GM12891 (cell line): ENCODE measurements at regions not wholly inside any gene's neighbourhood (a gene's known extent, or its start where the extent isn't known, plus 50 kb on each side); places are given as distances from the start of the nearest gene placed in this dataset.

Experiments
- DNase-seq: peaks from one replicate; pipeline ENCODE4 v3.0.0; 2011; ENCODE audit warnings: low spot score; ENCODE audit not compliant: insufficient read length
- FAIRE-seq: peaks from 2 replicates; lab custom pipeline; 2011; peaks lifted over from hg19 to GRCh38; lab: Jason Lieb, UNC
- PAX5 ChIP-seq: IDR thresholded peaks from 2 replicates; pipeline ENCODE4 v1.6.1; 2011; ENCODE audit warnings: low read length, moderate library complexity, mild to moderate bottlenecking; ENCODE audit not compliant: insufficient read depth, severe bottlenecking
- POLR2A ChIP-seq: IDR thresholded peaks from 2 replicates; pipeline ENCODE4 v1.6.1; 2011; ENCODE audit warnings: low read depth, low read length, control low read depth
- POLR2AphosphoS5 ChIP-seq: IDR thresholded peaks from 2 replicates; pipeline ENCODE4 v1.6.1; 2011; ENCODE audit warnings: low read depth, low read length, control low read depth
- POU2F2 ChIP-seq: IDR thresholded peaks from 2 replicates; pipeline ENCODE4 v1.6.1; 2011; ENCODE audit warnings: low read depth, mild to moderate bottlenecking, control low read depth, low read length, moderate library complexity
- SPI1 ChIP-seq: IDR thresholded peaks from 2 replicates; pipeline ENCODE4 v1.6.1; 2011; ENCODE audit warnings: low read depth, low read length, control low read depth
- TAF1 ChIP-seq: IDR thresholded peaks from 2 replicates; pipeline ENCODE4 v1.6.1; 2011; ENCODE audit warnings: low read depth, low read length, control low read depth

DNA sequence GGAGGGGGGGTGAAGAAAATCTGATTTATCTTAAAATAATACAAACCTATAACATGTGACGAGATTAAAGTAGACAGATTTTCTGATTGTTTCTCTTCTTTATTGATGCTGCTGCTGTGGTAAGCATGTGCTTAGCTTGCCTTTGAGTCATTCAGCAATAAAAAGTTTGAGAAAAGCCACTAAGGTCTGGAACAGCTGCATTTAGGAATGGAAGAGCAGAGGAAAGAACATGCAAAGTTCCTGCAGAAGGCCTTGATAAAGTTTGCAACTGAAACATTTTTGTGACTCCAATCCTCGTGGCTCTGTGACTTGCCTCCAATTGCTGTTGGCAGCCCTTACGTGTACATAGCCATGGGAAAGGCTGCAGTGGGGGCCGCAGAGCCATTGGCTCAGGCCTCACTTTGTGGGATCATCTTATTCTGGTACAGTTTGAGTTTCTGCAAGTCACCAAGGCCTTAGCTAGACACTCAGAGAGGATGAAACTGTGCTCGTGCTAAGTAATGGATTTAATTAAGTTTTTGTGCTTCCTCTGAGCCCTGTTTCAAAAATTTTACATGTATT is 370.2 kb downstream of the AASDHPPT start:
- FAIRE-seq = no peak
- no peak for DNase-seq
- TF ChIP-seq PAX5 (no peak), TAF1 (no peak), POU2F2 (no peak), SPI1 (no peak), POLR2A (no peak), POLR2AphosphoS5 (no peak)

DNA sequence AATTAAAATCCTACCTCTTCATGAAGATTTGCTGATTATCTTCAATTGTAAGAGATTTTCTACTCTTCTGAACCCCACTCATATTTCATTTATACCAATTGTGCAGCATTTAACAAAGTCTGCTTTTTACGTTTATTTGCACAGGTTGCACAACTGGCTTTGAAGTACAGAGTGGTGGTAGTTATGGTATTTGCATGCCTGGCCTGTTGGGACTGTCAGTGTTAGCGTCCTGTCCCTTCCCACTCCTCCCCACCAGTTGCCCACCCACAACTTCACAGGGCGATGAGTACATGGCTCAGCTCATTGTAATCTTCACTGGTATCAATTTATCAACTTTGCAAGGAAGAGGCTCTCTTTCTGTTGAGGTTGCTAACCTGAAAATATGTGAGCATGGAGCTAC is 372.3 kb downstream of the AASDHPPT start:
- no peak for DNase-seq
- no peak for FAIRE-seq

DNA sequence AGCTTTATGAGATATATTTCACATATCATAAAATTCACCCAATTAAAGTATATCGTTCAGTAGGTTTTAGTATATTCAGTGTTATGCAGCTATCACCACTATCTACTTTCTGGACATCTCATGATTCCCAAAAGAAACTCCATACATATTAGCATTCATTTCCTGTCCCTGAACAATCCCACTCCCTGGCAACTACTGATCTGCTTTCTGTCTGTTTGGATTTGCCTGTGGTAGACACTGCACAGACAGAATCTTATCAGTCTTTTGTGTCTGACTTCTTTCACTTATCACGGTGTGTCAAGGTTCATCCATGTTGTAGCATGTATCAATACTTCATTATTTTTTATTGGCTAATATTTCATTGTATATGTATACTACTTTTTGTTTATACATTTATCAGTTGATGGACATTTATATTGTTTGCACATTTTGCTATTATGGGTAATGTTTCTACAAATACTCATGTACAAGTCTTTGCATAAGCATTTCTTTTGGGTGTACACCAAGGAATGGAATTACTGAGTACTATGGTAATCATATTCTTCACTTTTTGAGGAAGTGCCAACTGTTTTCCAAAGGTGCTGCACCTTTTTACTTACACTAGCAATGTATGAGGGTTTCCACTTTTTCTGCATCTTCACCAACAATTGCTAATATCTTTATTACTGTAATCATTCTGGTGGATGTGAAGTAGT is 373.9 kb downstream of the AASDHPPT start:
- no peak for FAIRE-seq
- DNase-seq = no peak
- no peak for TF ChIP-seq TAF1
- TF ChIP-seq SPI1 = no peak
- no peak for TF ChIP-seq PAX5
- TF ChIP-seq POU2F2 = no peak
- TF ChIP-seq POLR2A = no peak
- TF ChIP-seq POLR2AphosphoS5 = no peak

More for the DNA sequence above, 372.3 kb downstream of the AASDHPPT start:
- TF ChIP-seq PAX5 = no peak
- TF ChIP-seq POLR2AphosphoS5 = no peak
- TF ChIP-seq POLR2A = no peak
- no peak for TF ChIP-seq TAF1
- TF ChIP-seq SPI1 = no peak
- no peak for TF ChIP-seq POU2F2

DNA sequence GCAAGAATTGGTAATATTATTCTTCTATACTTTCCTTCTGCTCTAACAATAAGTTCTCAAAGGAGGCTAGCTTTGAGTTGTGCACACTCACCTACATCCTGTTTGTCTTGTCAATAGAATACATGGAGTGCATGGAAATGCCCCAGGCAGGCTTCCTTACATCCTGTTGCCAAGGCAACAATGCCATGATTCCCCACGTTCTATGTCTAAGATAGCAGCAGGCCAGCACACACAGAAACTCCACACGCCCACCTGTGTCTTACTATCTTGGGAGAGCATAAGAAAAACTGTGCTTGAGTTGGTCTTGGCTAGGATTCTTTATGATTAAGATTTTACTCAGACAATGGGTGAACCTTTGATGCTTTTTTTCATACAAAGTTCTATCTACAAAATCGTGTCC is 379.2 kb downstream of the AASDHPPT start:
- DNase-seq (no peak), FAIRE-seq (no peak)
- TF ChIP-seq POLR2A = no peak
- no peak for TF ChIP-seq TAF1
- TF ChIP-seq POLR2AphosphoS5 = no peak

DNA sequence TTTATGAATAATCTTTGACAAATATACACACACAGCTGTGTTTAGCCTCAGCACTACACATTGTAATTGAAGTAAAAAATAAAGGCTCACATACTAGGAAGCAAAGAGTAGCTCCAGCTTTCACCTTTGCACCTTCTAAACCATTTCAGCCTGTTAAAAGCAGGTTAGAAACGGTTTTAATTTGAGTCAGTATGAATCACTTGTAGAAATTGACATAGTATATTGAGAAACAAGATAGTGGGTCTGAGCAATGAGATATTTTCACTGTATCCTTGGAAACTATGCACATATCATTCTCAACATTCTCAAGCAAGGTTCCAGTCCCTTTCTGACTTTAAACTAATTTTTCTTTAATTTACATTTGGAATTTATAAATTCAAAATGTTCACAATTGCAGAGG is 380.3 kb downstream of the AASDHPPT start:
- DNase-seq (no peak), FAIRE-seq (no peak)
- TF ChIP-seq POU2F2 = no peak

DNA sequence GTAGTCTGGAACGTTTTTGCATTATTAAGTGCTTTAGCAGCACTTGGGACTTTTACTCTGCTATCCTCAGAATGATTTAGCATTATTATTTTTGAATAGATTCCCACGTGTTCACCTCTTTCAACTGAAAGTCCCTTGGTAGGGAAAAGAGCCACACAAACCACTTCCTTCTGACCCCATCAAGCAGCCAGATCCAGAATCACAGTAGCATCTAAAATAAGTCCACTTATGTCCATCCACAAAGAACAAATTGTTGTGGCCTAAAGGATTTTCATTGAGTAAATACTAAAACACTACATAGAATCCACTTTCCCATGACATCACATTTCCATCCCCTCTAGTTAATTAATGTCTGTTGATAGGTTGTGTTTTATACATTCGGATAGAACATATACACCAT is 381.7 kb downstream of the AASDHPPT start:
- DNase-seq = no peak
- FAIRE-seq = no peak
- TF ChIP-seq PAX5 (no peak), POLR2A (no peak), POLR2AphosphoS5 (no peak)

DNA sequence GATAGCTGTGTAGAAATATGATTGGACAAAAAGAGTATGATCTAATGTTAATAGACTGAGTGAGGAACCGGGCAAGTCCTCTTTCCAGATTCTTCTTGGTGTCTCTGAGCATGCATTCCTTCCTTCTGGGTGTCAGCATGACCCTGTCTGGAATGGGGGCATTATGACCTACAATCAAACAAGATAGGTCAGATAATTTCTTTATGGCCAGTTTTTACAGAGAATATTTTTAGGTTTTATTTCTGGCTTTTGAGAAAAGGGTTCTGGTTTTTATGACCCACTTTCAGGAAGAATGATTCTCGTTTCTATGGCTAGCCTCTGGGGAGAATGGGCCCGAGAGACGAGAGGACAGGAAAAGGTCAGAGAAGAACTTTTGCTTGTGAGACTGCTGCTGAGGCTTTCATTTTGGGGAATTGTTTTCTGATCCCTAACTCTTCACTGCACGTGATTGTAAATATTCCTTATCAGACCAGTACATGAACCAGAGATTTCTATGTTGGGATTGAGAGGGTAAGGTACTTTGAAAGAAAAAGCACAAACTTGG is 383.8 kb downstream of the AASDHPPT start:
- no peak for FAIRE-seq
- TF ChIP-seq POLR2A = no peak
- no peak for TF ChIP-seq POLR2AphosphoS5
- TF ChIP-seq TAF1 = no peak
- TF ChIP-seq SPI1 = no peak
- no peak for TF ChIP-seq POU2F2
- no peak for TF ChIP-seq PAX5
- DNase-seq = no peak

DNA sequence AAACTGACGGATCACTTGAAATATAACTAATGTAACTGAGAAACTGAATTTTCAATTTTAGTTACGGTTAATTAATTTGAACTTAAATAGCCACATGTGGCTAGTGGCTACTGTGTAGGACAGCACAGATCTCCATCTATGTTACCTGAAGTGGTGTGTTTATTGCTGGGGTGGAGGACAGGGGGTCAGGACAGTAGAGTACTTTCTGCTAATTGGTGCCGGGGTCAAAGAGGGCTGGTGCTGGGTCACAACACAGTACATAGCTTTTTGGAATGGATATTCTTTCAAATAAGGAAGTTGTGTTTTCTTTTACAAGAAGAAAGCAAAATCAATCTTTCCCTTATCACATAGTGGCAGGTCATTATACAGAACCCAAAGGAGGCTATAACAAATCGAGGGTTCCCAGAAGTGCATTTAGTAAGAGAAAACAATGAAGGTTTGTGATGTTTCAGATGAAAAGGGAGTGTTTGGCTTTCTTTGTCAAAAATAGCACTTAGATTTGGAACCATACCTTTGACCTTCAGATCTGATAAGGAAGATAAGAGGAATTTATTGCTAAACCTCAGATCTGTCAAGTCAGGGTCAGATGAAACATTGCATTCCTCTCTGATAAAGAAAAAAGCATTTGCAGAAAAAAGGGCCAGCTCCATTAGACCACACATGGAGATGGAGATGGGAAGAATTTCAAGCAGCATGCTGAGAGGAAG is 384.5 kb downstream of the AASDHPPT start:
- FAIRE-seq (no peak), DNase-seq (no peak)

DNA sequence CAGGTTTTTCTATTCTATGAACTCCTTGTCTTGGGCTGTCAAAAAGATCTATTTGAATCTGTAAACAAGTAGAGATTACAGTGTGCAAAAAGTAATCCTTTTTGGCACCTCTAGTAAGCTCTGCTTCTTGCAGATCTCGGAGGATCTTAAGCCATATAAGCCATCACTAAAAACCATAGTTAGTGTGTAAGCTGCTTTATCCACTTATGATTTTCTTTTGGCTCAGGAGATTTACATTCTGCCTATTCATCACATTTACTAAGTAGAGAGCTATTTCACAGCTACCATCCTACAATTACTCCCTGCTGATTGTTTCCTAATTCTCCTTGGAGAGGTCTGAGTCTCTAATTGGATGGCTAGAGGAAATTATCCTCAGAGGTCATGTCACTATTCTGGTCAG is 385.7 kb downstream of the AASDHPPT start:
- FAIRE-seq = no peak
- no peak for TF ChIP-seq POU2F2
- TF ChIP-seq SPI1 = no peak
- TF ChIP-seq TAF1 = no peak
- no peak for TF ChIP-seq POLR2A
- no peak for TF ChIP-seq POLR2AphosphoS5
- TF ChIP-seq PAX5 = no peak
- no peak for DNase-seq

More for the DNA sequence above, 384.5 kb downstream of the AASDHPPT start:
- TF ChIP-seq PAX5 (no peak), POLR2A (no peak), POU2F2 (no peak), SPI1 (no peak), POLR2AphosphoS5 (no peak), TAF1 (no peak)

DNA sequence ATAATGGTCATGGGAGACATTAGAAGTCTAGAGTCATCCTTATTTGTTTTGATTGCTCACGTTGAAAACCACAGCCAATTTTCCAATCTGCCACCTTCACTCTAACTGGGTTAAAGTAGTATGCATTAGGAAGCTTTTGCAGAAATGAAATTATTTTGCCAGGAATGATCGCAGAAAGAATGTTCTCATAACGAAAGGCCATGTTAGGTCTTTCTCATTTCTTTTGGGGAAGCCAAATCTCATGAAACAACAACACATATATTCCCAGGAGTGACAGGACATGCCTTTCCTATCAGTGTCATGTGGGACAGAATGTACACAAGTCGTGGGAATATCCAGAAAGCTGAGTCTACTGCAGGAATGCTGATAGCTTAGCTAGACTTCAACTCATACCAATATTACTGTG is 386.3 kb downstream of the AASDHPPT start:
- FAIRE-seq = no peak
- TF ChIP-seq POU2F2 (no peak), POLR2AphosphoS5 (no peak), POLR2A (no peak), SPI1 (no peak), TAF1 (no peak), PAX5 (no peak)
- DNase-seq = no peak
